Epithelial cell of prostate (primary cell): ENCODE measurements at regions not wholly inside any gene's neighbourhood (a gene's known extent, or its start where the extent isn't known, plus 50 kb on each side); places are given as distances from the start of the nearest gene placed in this dataset.
"Not testable (repeated sequence)": the region's sequence is repeated elsewhere in the genome, so short reads cannot be mapped to it uniquely, and the experiment has no call there.

Experiments
- DNase-seq: peaks from one replicate; pipeline ENCODE4 v3.0.0-alpha.2; 2011; ENCODE audit warnings: low read depth, low spot score
- H3K27ac ChIP-seq: fragments of 450-650 bp; 2 replicates; pipeline ENCODE4 v1.5.1; 2017; ENCODE audit warnings: mild to moderate bottlenecking

DNA sequence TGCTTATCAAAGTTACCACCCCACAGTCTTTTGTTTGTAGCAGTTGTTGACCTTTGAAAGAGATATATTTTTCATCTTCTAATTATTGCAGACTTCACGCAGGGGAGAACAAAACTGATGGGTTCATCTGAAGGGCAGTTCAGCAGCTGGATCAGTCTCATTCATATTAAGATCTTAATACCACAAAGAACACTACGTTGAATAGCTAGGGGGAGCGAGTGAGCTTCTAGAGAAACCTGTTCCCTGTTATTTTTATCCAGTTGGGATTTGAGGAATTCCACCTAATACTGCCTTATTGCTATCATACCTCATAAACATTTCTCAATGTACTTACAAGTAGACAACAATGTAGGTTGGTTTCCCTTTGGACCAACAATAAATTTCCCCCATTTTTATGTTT lies 306.1 kb upstream of the KIF2B start:
- DNase-seq = no peak

GRCh38 chr17:53499277-53499676 lies 323.4 kb upstream of the KIF2B start:
- H3K27ac ChIP-seq = no peak overlapping the region
- DNase-seq = no peak

More for the DNA sequence above, 306.1 kb upstream of the KIF2B start:
- no peak overlapping the region for H3K27ac ChIP-seq

DNA sequence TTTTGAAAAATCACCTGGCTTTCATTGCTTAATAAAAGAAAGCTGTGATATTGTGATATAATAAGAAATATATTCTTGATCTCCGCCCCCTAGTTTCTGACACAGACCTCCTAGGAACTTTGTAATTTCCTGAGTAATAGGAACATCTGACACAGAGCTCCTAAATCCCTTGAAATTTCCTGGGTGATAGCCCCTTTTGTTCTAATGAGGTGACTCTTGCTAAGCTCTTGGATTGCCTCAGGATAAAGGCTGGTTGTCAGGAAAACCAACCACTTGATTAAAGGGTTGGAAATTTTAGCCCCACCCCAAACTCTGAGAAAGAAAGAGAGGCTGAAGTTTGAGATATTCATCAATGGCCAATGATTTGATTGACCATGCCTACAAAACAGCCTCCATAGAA lies 326.4 kb upstream of the KIF2B start:
- DNase-seq = no peak
- H3K27ac ChIP-seq = no peak overlapping the region

DNA sequence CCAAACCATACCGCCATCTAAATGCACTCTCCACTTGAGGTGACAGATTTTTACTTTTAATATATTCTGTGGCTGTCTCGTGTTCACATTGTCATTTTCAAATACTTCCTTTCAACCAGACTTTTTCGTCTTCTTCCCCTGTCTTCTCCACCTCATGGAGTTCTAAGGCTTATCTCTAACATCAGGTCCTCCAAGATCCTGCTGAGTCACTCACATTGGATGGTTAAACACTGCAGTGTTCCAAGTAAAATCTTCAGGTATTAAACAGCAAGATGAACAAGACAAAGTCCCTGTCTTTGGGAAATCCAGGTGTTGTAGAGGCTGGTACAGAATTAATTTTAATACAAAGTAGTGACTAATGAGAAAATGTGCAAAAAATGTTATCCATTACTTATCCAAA lies 330.2 kb upstream of the KIF2B start:
- no peak overlapping the region for H3K27ac ChIP-seq
- no peak for DNase-seq

- H3K27ac ChIP-seq = no peak overlapping the region
- DNase-seq = no peak
These were observed 332.2 kb upstream of the KIF2B start for GRCh38 chr17:53490447-53490968.

GRCh38 chr17:53483704-53484103 lies 339.0 kb upstream of the KIF2B start:
- no peak for DNase-seq
- H3K27ac ChIP-seq = no peak overlapping the region

DNA sequence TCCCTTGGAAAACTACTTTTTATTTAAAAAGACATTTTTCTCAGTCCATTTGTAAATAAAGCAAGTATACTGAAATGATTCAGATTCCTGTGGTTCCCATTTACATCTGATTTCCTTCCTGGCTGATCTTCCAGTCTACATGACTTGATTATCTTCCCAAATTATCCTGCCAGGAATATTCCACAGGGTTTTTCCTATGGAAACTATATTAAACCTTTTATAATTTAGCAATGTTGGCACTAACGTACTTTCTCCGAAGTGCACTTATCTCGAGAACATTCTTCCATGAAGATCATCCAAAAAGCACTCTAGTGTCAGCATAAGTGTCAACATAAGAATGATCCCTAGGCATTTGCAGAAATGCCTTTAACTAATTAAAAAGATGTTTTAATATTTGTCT lies 347.7 kb upstream of the KIF2B start:
- DNase-seq = no peak
- H3K27ac ChIP-seq = no peak overlapping the region

- H3K27ac ChIP-seq = no peak overlapping the region
- no peak for DNase-seq
These were observed 350.1 kb upstream of the KIF2B start for GRCh38 chr17:53472586-53472985.

GRCh38 chr17:53471514-53471913 lies 351.2 kb upstream of the KIF2B start:
- no peak overlapping the region for H3K27ac ChIP-seq
- DNase-seq = no peak

DNA sequence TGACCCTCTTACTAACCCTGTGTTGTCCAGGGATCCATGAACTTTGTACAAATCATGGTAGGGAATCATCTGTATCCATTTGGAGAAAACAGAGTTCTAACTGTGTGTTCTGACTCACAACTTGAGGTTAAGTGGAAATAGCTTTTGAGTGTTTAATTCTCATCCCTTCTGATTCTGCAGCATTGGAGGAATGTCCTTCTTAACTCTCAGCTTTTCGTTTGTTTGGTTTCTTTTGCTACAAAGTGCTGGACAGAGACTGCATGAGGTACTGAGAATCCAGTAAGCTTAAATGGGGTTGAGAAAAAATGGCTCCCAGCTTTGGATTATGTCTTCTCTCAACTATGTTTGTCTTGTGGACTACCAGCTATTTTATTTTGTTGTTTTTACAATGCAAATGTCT lies 352.1 kb upstream of the KIF2B start:
- no peak overlapping the region for H3K27ac ChIP-seq
- DNase-seq = no peak

- no peak for DNase-seq
- H3K27ac ChIP-seq = no peak overlapping the region
These were observed 356.0 kb upstream of the KIF2B start for GRCh38 chr17:53466733-53467132.

GRCh38 chr17:53464396-53464795 lies 358.3 kb upstream of the KIF2B start:
- DNase-seq, H3K27ac ChIP-seq: not testable (repeated sequence)

DNA sequence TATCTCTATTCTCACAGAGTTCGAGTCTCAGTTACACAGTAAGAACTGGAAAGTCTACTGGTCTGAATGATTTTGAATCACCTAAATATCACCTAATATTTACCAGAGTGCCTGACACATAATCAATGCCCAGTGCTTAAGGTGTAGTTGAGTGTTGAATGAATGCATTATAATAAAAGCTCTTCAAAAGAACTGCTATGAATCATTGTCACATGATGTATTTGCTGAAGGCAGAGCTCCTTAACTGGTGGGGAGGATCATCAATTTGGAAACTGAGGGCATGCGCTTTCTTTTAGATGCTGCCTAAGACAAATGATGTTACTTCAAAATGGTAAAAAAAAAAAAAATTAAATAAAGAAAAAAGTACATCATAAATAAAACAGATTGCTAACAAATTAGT lies 359.4 kb upstream of the KIF2B start:
- no peak overlapping the region for H3K27ac ChIP-seq
- no peak for DNase-seq

- H3K27ac ChIP-seq = no peak overlapping the region
- peak; percentile 14 for DNase-seq
These were observed 360.3 kb upstream of the KIF2B start for GRCh38 chr17:53462393-53462811.

- DNase-seq, H3K27ac ChIP-seq: not testable (repeated sequence)
These were observed 366.8 kb upstream of the KIF2B start for GRCh38 chr17:53455943-53456342.

DNA sequence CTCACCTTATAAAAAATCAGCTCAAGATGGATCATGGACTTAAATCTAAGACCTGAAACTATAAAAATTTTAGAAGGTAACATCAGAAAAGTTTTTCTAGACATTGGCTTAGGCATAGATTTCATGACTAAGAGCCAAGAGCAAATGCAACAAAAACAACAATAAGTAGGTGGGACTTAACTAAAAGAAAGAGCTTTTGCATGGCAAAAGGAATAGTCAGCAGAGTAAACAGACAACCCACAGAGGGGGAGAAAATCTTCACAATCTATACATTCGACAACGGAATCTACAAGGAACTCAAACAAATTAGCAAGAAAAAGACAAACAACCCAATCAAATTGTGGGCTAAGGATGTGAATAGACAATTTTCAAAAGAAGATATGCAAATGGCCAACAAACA lies 368.4 kb upstream of the KIF2B start:
- no peak for DNase-seq
- no peak overlapping the region for H3K27ac ChIP-seq

DNA sequence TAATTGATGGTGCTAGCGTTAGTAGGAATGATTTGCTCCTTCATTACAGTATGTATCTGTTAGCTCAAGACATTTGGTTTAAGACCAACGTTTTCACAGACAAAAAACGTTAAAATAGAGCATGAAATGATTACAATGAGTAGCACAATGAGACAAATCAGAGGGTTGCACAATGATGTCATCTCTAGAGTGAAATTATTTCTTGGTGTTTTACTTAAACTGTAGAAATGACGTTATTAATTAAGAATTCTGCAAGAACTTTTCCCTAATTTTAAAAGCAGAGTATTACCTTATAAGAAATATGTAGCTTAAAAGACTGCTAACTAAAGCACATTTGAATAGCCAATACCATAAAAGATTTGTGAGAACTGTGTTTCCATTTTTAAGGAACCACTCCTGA lies 373.4 kb upstream of the KIF2B start:
- H3K27ac ChIP-seq = no peak overlapping the region
- no peak for DNase-seq

- H3K27ac ChIP-seq = no peak overlapping the region
- no peak for DNase-seq
These were observed 393.8 kb upstream of the KIF2B start for GRCh38 chr17:53428913-53429312.

GRCh38 chr17:53426505-53426904 lies 396.2 kb upstream of the KIF2B start:
- DNase-seq = no peak
- H3K27ac ChIP-seq = no peak overlapping the region

DNA sequence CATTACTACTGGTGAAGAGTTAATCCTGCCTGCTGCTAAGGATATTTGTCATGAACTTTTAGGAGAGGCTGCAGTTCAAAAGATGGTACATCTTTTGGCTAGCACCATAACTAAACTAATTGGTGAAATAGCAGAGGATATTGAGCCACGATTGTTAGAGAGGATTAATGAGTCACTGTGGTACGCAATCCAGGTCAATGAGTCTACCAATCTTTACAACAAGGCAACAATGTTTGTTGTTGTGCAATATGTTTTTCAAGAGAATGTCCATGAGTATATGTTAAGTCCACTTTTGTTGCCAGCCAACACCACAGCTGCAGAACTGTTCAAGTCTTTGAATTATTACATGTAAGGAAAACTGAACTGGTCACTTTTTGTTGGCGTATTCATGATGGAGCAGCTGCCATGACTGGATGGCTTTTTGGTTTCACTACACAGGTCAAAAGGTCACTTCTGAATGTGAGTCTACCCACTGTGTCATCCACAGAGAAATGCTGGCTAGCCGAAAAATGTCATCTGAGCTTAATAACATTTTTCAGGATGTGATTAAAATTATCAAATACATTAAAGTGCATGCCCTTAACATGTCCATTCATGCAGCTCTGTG lies 402.6 kb upstream of the KIF2B start:
- DNase-seq = peak; percentile 22

GRCh38 chr17:53409588-53409987 lies 413.1 kb upstream of the KIF2B start:
- H3K27ac ChIP-seq = no peak overlapping the region
- no peak for DNase-seq

More for the DNA sequence above, 402.6 kb upstream of the KIF2B start:
- H3K27ac ChIP-seq = no peak overlapping the region

GRCh38 chr17:53406907-53407306 lies 415.8 kb upstream of the KIF2B start:
- no peak for DNase-seq
- no peak overlapping the region for H3K27ac ChIP-seq
